Panc1 (cell line): ENCODE measurements at regions not wholly inside any gene's neighbourhood (a gene's known extent, or its start where the extent isn't known, plus 50 kb on each side); places are given as distances from the start of the nearest gene placed in this dataset.

ENCODE experiments used
- ATAC-seq: fragments of 200-7000 bp; cut with Tn5 transposase; 2 replicates; pipeline ENCODE4 v1.9.1; 2020; ENCODE audit warnings: mild to moderate bottlenecking, moderate library complexity
- BruUV-seq: library from RNA; stranded (reverse); fragments of 400-500 nt; replicated peaks from 2 replicates; lab custom pipeline; 2021; lab: Mats Ljungman, UMichigan
- CTCF ChIA-PET: fragments of 300-600 bp; sonication (Branson Sonifier 250); formaldehyde crosslinking; loops from one replicate; lab custom pipeline; 2022; ENCODE audit warnings: antibody characterized with exemption; lab: Charles Lee
- POLR2A ChIA-PET: fragments of 300-600 bp; sonication (Branson Sonifier 250); formaldehyde crosslinking; loops from one replicate; lab custom pipeline; 2022; ENCODE audit warnings: antibody characterized with exemption; lab: Charles Lee
- DNase-seq: peaks from one replicate; pipeline ENCODE4 v3.0.0-alpha.2; 2010; ENCODE audit warnings: low read depth, low spot score
- H3K27ac ChIP-seq: 2 replicates; pipeline ENCODE4 v1.5.1; 2011; ENCODE audit warnings: mild to moderate bottlenecking, low read length, inconsistent platforms
- H3K27me3 ChIP-seq: fragments of 200-500 bp; sonication (Bioruptor generic); 2 replicates; pipeline ENCODE4 v1.6.0; 2014; ENCODE audit warnings: low read length, inconsistent platforms; ENCODE audit not compliant: control insufficient read depth, insufficient read depth
- H3K36me3 ChIP-seq: fragments of 200-500 bp; sonication (Bioruptor generic); 2 replicates; pipeline ENCODE4 v1.5.1; 2014; ENCODE audit warnings: inconsistent platforms, mild to moderate bottlenecking, low read length, moderate library complexity; ENCODE audit not compliant: control insufficient read depth, insufficient read depth
- H3K4me1 ChIP-seq: 2 replicates; pipeline ENCODE4 v1.5.1; 2011; ENCODE audit warnings: inconsistent platforms, mild to moderate bottlenecking, low read length, moderate library complexity; ENCODE audit not compliant: control insufficient read depth, insufficient read depth
- H3K4me3 ChIP-seq, 2 experiments: 2 replicates each; pipeline ENCODE4 v1.5.1; 2011 to 2012; ENCODE audit warnings: low read depth in 2 of 2, low read length in 2 of 2, mild to moderate bottlenecking in 2 of 2, inconsistent platforms in 1 of 2, moderate library complexity in 1 of 2
- H3K9me3 ChIP-seq: fragments of 200-500 bp; sonication (Bioruptor generic); 2 replicates; pipeline ENCODE4 v1.5.1; 2014; ENCODE audit warnings: low read depth, mild to moderate bottlenecking, inconsistent platforms, low read length, moderate library complexity; ENCODE audit not compliant: control insufficient read depth, insufficient read depth
- CTCF ChIP-seq: fragments of 450-650 bp; IDR thresholded peaks from 2 replicates; pipeline ENCODE4 v1.5.1; 2017; ENCODE audit warnings: mild to moderate bottlenecking
- POLR2AphosphoS5 ChIP-seq: IDR thresholded peaks from 2 replicates; pipeline ENCODE4 v1.6.1; 2012; ENCODE audit warnings: mild to moderate bottlenecking, low read depth, low read length, moderate library complexity
- REST ChIP-seq, 2 experiments: IDR thresholded peaks; 2 replicates each; pipeline ENCODE4 v1.6.1; 2011 to 2012; ENCODE audit warnings: low read depth in 2 of 2, control low read depth in 1 of 2, low read length in 1 of 2, mild to moderate bottlenecking in 1 of 2, moderate library complexity in 1 of 2; ENCODE audit not compliant: insufficient read depth in 1 of 2
- SIN3A ChIP-seq: IDR thresholded peaks from 2 replicates; pipeline ENCODE4 v1.6.1; 2012; ENCODE audit warnings: low read depth, mild to moderate bottlenecking, low read length, moderate library complexity, borderline replicate concordance; ENCODE audit not compliant: insufficient read depth
- TCF7L2 ChIP-seq: IDR thresholded peaks from 2 replicates; pipeline ENCODE4 v1.6.1; 2011; ENCODE audit warnings: mild to moderate bottlenecking, low read depth, low read length, inconsistent platforms
- in situ Hi-C: cut with HindIII; loops from 2 replicates; pipeline ENCODE4 v1.10.0; 2016; ENCODE audit warnings: low sequenced_read_pairs, low pct_unique_long_range_greater_than_20kb
- intact Hi-C: fragments of 100-400 bp; cut with micrococcal nuclease; formaldehyde crosslinking; loops from one replicate; pipeline ENCODE4 v1.10.0; 2022; ENCODE audit not compliant: unreplicated experiment

GRCh38 chr1:2913091-2913490 lies 108.2 kb upstream of the ACTRT2 start:
- in situ Hi-C loops = no loop called here
- H3K36me3 ChIP-seq = no peaks in the 10 kb centered on the region
- DNase-seq (no peak), ATAC-seq (no peak)
- intact Hi-C loops = no loop called here
- H3K27me3 ChIP-seq = no peaks in the 10 kb centered on the region
- H3K27ac ChIP-seq = no peak overlapping the region
- no peaks in the 10 kb centered on the region for H3K4me1 ChIP-seq
- no peaks in the 10 kb centered on the region for H3K9me3 ChIP-seq
- TF ChIP-seq SIN3A (no peak), REST (IDR thresholded peaks at IDR 0.05; ENCODE audit: insufficient read depth in 1 of 2, low read depth in 2 of 2, low read length in 1 of 2) (no peak), CTCF (no peak), POLR2AphosphoS5 (no peak)
- CTCF ChIA-PET = no interaction called here
- BruUV-seq = no TSS peak
- POLR2A ChIA-PET = no interaction called here
- no peak overlapping the region for H3K4me3 ChIP-seq

GRCh38 chr1:2914702-2915101 lies 106.6 kb upstream of the ACTRT2 start:
- intact Hi-C loops (no loop called here), in situ Hi-C loops (no loop called here)
- no peak for ATAC-seq
- no peak for DNase-seq
- Histone ChIP-seq H3K4me3 (no peak overlapping the region), H3K27me3 (no peaks in the 10 kb centered on the region), H3K27ac (no peak overlapping the region), H3K36me3 (no peaks in the 10 kb centered on the region), H3K4me1 (no peaks in the 10 kb centered on the region), H3K9me3 (no peaks in the 10 kb centered on the region)
- BruUV-seq = no TSS peak
- POLR2A ChIA-PET = no interaction called here
- TF ChIP-seq TCF7L2 (no peak), REST (IDR thresholded peaks at IDR 0.05; ENCODE audit: insufficient read depth in 1 of 2, low read depth in 2 of 2, low read length in 1 of 2) (no peak), SIN3A (no peak), POLR2AphosphoS5 (no peak), CTCF (no peak)
- CTCF ChIA-PET = no interaction called here
